ENCODE measurements at regions not wholly inside any gene's neighbourhood (a gene's known extent, or its start where the extent isn't known, plus 50 kb on each side); places are given as distances from the start of the nearest gene placed in this dataset.

GRCh38 chr3:46146548-46146947 is 61.6 kb downstream of the CCR1 start:
- intact Hi-C loops (cut with DNase I; ENCODE audit: low total_unique reads) = no loop called here
- TF ChIP-seq POLR2AphosphoS5 (IDR thresholded peaks at IDR 0.05) (no peak), POLR2A (IDR thresholded peaks at IDR 0.05) (no peak), CTCF (IDR thresholded peaks at IDR 0.05) (no peak)

GRCh38 chr3:46146021-46146420 is 62.1 kb downstream of the CCR1 start:
- Histone ChIP-seq H3K36me3 (no peaks in the 10 kb centered on the region), H3K4me1 (no peaks in the 10 kb centered on the region), H3K27me3 (no peaks in the 10 kb centered on the region), H3K27ac (no peak overlapping the region), H3K4me3 (no peak overlapping the region), H3K9me3 (no peaks in the 10 kb centered on the region)
- intact Hi-C loops (cut with DNase I; ENCODE audit: low total_unique reads) = no loop called here
- no peak for TF ChIP-seq POLR2AphosphoS5 (IDR thresholded peaks at IDR 0.05)
- DNase-seq (ENCODE audit: low spot score in 2 of 2) = no peak

More at GRCh38 chr3:46146548-46146947, 61.6 kb downstream of the CCR1 start:
- H3K27ac ChIP-seq = no peak overlapping the region
- no peaks in the 10 kb centered on the region for H3K9me3 ChIP-seq
- no peaks in the 10 kb centered on the region for H3K27me3 ChIP-seq
- H3K4me3 ChIP-seq = no peak overlapping the region
- H3K4me1 ChIP-seq = no peaks in the 10 kb centered on the region
- DNase-seq (ENCODE audit: low spot score in 2 of 2) = no peak
- no peaks in the 10 kb centered on the region for H3K36me3 ChIP-seq

- DNase-seq (ENCODE audit: low spot score in 2 of 2) = no peak
- no peak overlapping the region for H3K27ac ChIP-seq
- H3K9me3 ChIP-seq = no peaks in the 10 kb centered on the region
- TF ChIP-seq POLR2A (IDR thresholded peaks at IDR 0.05) (no peak), POLR2AphosphoS5 (IDR thresholded peaks at IDR 0.05) (peak in 1 of 3 donors; percentile 33)
- intact Hi-C loops (cut with DNase I; ENCODE audit: low total_unique reads) = no loop called here
- no peak overlapping the region for H3K4me3 ChIP-seq
- no peaks in the 10 kb centered on the region for H3K27me3 ChIP-seq
- no peaks in the 10 kb centered on the region for H3K36me3 ChIP-seq
- no peaks in the 10 kb centered on the region for H3K4me1 ChIP-seq
Measured at GRCh38 chr3:46145147-46145546, 63.0 kb downstream of the CCR1 start.

GRCh38 chr3:46143951-46144473 is 64.1 kb downstream of the CCR1 start:
- H3K9me3 ChIP-seq = no peaks in the 10 kb centered on the region
- no peak for DNase-seq (ENCODE audit: low spot score in 2 of 2)
- no peak for TF ChIP-seq CTCF (IDR thresholded peaks at IDR 0.05)
- no peak for TF ChIP-seq POLR2A (IDR thresholded peaks at IDR 0.05)
- TF ChIP-seq POLR2AphosphoS5 (IDR thresholded peaks at IDR 0.05) = no peak

GRCh38 chr3:46141813-46142212 is 66.3 kb downstream of the CCR1 start:
- Histone ChIP-seq H3K4me3 (no peak overlapping the region), H3K9me3 (no peaks in the 10 kb centered on the region), H3K36me3 (no peaks in the 10 kb centered on the region), H3K27me3 (no peaks in the 10 kb centered on the region), H3K27ac (no peak overlapping the region), H3K4me1 (no peaks in the 10 kb centered on the region)
- no peak for TF ChIP-seq POLR2A (IDR thresholded peaks at IDR 0.05)
- no peak for TF ChIP-seq CTCF (IDR thresholded peaks at IDR 0.05)
- no peak for TF ChIP-seq POLR2AphosphoS5 (IDR thresholded peaks at IDR 0.05)
- intact Hi-C loops (cut with DNase I; ENCODE audit: low total_unique reads) = no loop called here
- no peak for DNase-seq (ENCODE audit: low spot score in 2 of 2)

More at GRCh38 chr3:46143951-46144473, 64.1 kb downstream of the CCR1 start:
- H3K36me3 ChIP-seq = no peaks in the 10 kb centered on the region
- H3K27me3 ChIP-seq = no peaks in the 10 kb centered on the region
- H3K4me3 ChIP-seq = no peak overlapping the region
- H3K4me1 ChIP-seq = no peaks in the 10 kb centered on the region
- peak overlapping the region in 1 of 2 donors; percentile 25 for H3K27ac ChIP-seq
- intact Hi-C loops (cut with DNase I; ENCODE audit: low total_unique reads) = no loop called here

GRCh38 chr3:46138581-46138980 is 69.5 kb downstream of the CCR1 start:
- Histone ChIP-seq H3K4me3 (no peak overlapping the region), H3K27me3 (no peaks in the 10 kb centered on the region), H3K36me3 (no peaks in the 10 kb centered on the region), H3K27ac (no peak overlapping the region), H3K4me1 (no peaks in the 10 kb centered on the region), H3K9me3 (no peaks in the 10 kb centered on the region)
- intact Hi-C loops (cut with DNase I; ENCODE audit: low total_unique reads) = no loop called here
- no peak for DNase-seq (ENCODE audit: low spot score in 2 of 2)
- no peak for TF ChIP-seq CTCF (IDR thresholded peaks at IDR 0.05)
- TF ChIP-seq POLR2A (IDR thresholded peaks at IDR 0.05) = no peak
